ENCODE measurements at regions not wholly inside any gene's neighbourhood (a gene's known extent, or its start where the extent isn't known, plus 50 kb on each side); places are given as distances from the start of the nearest gene placed in this dataset.
A peak's percentile ranks its signal among the peaks of the same experiment; 100 is the strongest.

GRCh38 chr16:86048882-86049585 lies 150.1 kb downstream of the IRF8 start:
- H3K79me1 ChIP-seq (ENCODE audit: low read depth, low read length): no peaks in the 10 kb centered on the region
- no peak overlapping the region for H3K27ac ChIP-seq (replicated peaks; ENCODE audit: low read length)
- DNase-seq (ENCODE audit: low spot score): no peak
- H2BK120ac ChIP-seq (ENCODE audit: low read depth, low read length): no peak overlapping the region
- WGBS, 2 donors (ENCODE audit: extremely low coverage in 2 of 2, insufficient read length in 2 of 2, insufficient replicate concordance in 1 of 2): no CpG with 5 or more reads among the region's 11 CpGs
- peak overlapping the region; percentile 48 for H2BK12ac ChIP-seq (ENCODE audit: low read length)
- H2BK15ac ChIP-seq (ENCODE audit: low read length): no peak overlapping the region
- H3K4me2 ChIP-seq (ENCODE audit: insufficient read depth, low read length, poor library complexity, severe bottlenecking): no peak overlapping the region
- no peak overlapping the region for H3K23ac ChIP-seq (ENCODE audit: low read depth, low read length, poor library complexity)
- H3K9ac ChIP-seq (ENCODE audit: low read depth, low read length, poor library complexity): no peak overlapping the region
- no peak overlapping the region for H2BK5ac ChIP-seq (ENCODE audit: low read length)
- no peak overlapping the region for H4K8ac ChIP-seq (ENCODE audit: low read depth, low read length)
- no peak overlapping the region for H3K4ac ChIP-seq (ENCODE audit: low read length)
- H3K14ac ChIP-seq (ENCODE audit: low read length): no peak overlapping the region
- no peaks in the 10 kb centered on the region for H3K36me3 ChIP-seq (replicated peaks in 1 of 2; ENCODE audit: control insufficient read depth in 2 of 2, insufficient read depth in 2 of 2, low read length in 2 of 2)
- peaks cover 0 to 45% (median 0%) of the 10 kb centered on the region in 3 experiments for H3K27me3 ChIP-seq (ENCODE audit: control insufficient read depth in 3 of 3, insufficient read depth in 3 of 3, low read depth in 1 of 3, low read length in 3 of 3)
- no peak overlapping the region for H3K4me3 ChIP-seq (ENCODE audit: low read length in 2 of 2)
- H3K4me1 ChIP-seq (ENCODE audit: control insufficient read depth in 2 of 2, insufficient read depth in 1 of 2, low read depth in 1 of 2, low read length in 2 of 2): peaks cover 0 to 7% of the 10 kb centered on the region in 2 donors
- H3K18ac ChIP-seq (ENCODE audit: low read length): no peak overlapping the region
- H2AFZ ChIP-seq (ENCODE audit: low read length): no peak overlapping the region
- H2AK5ac ChIP-seq (ENCODE audit: low read depth, low read length): peak overlapping the region; percentile 11
- no peaks in the 10 kb centered on the region for H3K9me3 ChIP-seq (replicated peaks in 1 of 2; ENCODE audit: control insufficient read depth in 2 of 2, insufficient read depth in 1 of 2, low read depth in 1 of 2, low read length in 2 of 2)
- no peak overlapping the region for H4K91ac ChIP-seq (ENCODE audit: low read depth, low read length, poor library complexity)

- H3K27me3 ChIP-seq (ENCODE audit: control insufficient read depth in 3 of 3, insufficient read depth in 3 of 3, low read depth in 1 of 3, low read length in 3 of 3): peaks cover 0 to 45% (median 0%) of the 10 kb centered on the region in 3 experiments
- H3K9me3 ChIP-seq (replicated peaks in 1 of 2; ENCODE audit: control insufficient read depth in 2 of 2, insufficient read depth in 1 of 2, low read depth in 1 of 2, low read length in 2 of 2): no peaks in the 10 kb centered on the region
- H4K91ac ChIP-seq (ENCODE audit: low read depth, low read length, poor library complexity): no peak overlapping the region
- H3K14ac ChIP-seq (ENCODE audit: low read length): no peak overlapping the region
- no peaks in the 10 kb centered on the region for H3K79me1 ChIP-seq (ENCODE audit: low read depth, low read length)
- H3K36me3 ChIP-seq (replicated peaks in 1 of 2; ENCODE audit: control insufficient read depth in 2 of 2, insufficient read depth in 2 of 2, low read length in 2 of 2): no peaks in the 10 kb centered on the region
- no peak overlapping the region for H3K4me3 ChIP-seq (ENCODE audit: low read length in 2 of 2)
- H2BK5ac ChIP-seq (ENCODE audit: low read length): no peak overlapping the region
- H4K8ac ChIP-seq (ENCODE audit: low read depth, low read length): no peak overlapping the region
- H3K23ac ChIP-seq (ENCODE audit: low read depth, low read length, poor library complexity): no peak overlapping the region
- H2BK120ac ChIP-seq (ENCODE audit: low read depth, low read length): no peak overlapping the region
- H3K4me2 ChIP-seq (ENCODE audit: insufficient read depth, low read length, poor library complexity, severe bottlenecking): no peak overlapping the region
- DNase-seq (ENCODE audit: low spot score): no peak
- H3K9ac ChIP-seq (ENCODE audit: low read depth, low read length, poor library complexity): no peak overlapping the region
- no peak overlapping the region for H3K4ac ChIP-seq (ENCODE audit: low read length)
- H3K18ac ChIP-seq (ENCODE audit: low read length): no peak overlapping the region
- no peak overlapping the region for H3K27ac ChIP-seq (replicated peaks; ENCODE audit: low read length)
- no peak overlapping the region for H2BK12ac ChIP-seq (ENCODE audit: low read length)
- peaks cover 0 to 7% of the 10 kb centered on the region in 2 donors for H3K4me1 ChIP-seq (ENCODE audit: control insufficient read depth in 2 of 2, insufficient read depth in 1 of 2, low read depth in 1 of 2, low read length in 2 of 2)
- peak overlapping the region; percentile 11 for H2AK5ac ChIP-seq (ENCODE audit: low read depth, low read length)
- H2BK15ac ChIP-seq (ENCODE audit: low read length): no peak overlapping the region
- WGBS, 2 donors (ENCODE audit: extremely low coverage in 2 of 2, insufficient read length in 2 of 2, insufficient replicate concordance in 1 of 2): no CpG with 5 or more reads among the region's 10 CpGs
- no peak overlapping the region for H2AFZ ChIP-seq (ENCODE audit: low read length)
Observed at GRCh38 chr16:86049641-86050040, 150.7 kb downstream of the IRF8 start.

GRCh38 chr16:86050111-86050510 lies 151.1 kb downstream of the IRF8 start:
- peaks cover 0 to 7% of the 10 kb centered on the region in 2 donors for H3K4me1 ChIP-seq (ENCODE audit: control insufficient read depth in 2 of 2, insufficient read depth in 1 of 2, low read depth in 1 of 2, low read length in 2 of 2)
- WGBS, 2 donors (ENCODE audit: extremely low coverage in 2 of 2, insufficient read length in 2 of 2, insufficient replicate concordance in 1 of 2): no CpG with 5 or more reads among the region's 8 CpGs
- no peak overlapping the region for H3K18ac ChIP-seq (ENCODE audit: low read length)

GRCh38 chr16:86050591-86051367 lies 151.8 kb downstream of the IRF8 start:
- no peak overlapping the region for H3K23ac ChIP-seq (ENCODE audit: low read depth, low read length, poor library complexity)
- no peaks in the 10 kb centered on the region for H3K79me1 ChIP-seq (ENCODE audit: low read depth, low read length)
- no peak overlapping the region for H3K9ac ChIP-seq (ENCODE audit: low read depth, low read length, poor library complexity)
- H2AK5ac ChIP-seq (ENCODE audit: low read depth, low read length): peak overlapping the region; percentile 51
- no peak overlapping the region for H2AFZ ChIP-seq (ENCODE audit: low read length)
- WGBS, 2 donors (ENCODE audit: extremely low coverage in 2 of 2, insufficient read length in 2 of 2, insufficient replicate concordance in 1 of 2): no CpG with 5 or more reads among the region's 18 CpGs
- no peak overlapping the region for H3K14ac ChIP-seq (ENCODE audit: low read length)
- H3K4ac ChIP-seq (ENCODE audit: low read length): no peak overlapping the region
- no peak overlapping the region for H4K91ac ChIP-seq (ENCODE audit: low read depth, low read length, poor library complexity)
- no peak overlapping the region for H2BK15ac ChIP-seq (ENCODE audit: low read length)
- H3K4me3 ChIP-seq (ENCODE audit: low read length in 2 of 2): no peak overlapping the region
- no peak overlapping the region for H2BK12ac ChIP-seq (ENCODE audit: low read length)
- H3K27ac ChIP-seq (replicated peaks; ENCODE audit: low read length): no peak overlapping the region
- no peak for DNase-seq (ENCODE audit: low spot score)
- H3K36me3 ChIP-seq (replicated peaks in 1 of 2; ENCODE audit: control insufficient read depth in 2 of 2, insufficient read depth in 2 of 2, low read length in 2 of 2): no peaks in the 10 kb centered on the region
- no peak overlapping the region for H2BK5ac ChIP-seq (ENCODE audit: low read length)
- H3K4me2 ChIP-seq (ENCODE audit: insufficient read depth, low read length, poor library complexity, severe bottlenecking): no peak overlapping the region
- peaks cover 0 to 44% (median 0%) of the 10 kb centered on the region in 3 experiments for H3K27me3 ChIP-seq (ENCODE audit: control insufficient read depth in 3 of 3, insufficient read depth in 3 of 3, low read depth in 1 of 3, low read length in 3 of 3)
- H3K18ac ChIP-seq (ENCODE audit: low read length): peak overlapping the region; percentile 29
- H2BK120ac ChIP-seq (ENCODE audit: low read depth, low read length): no peak overlapping the region
- no peak overlapping the region for H4K8ac ChIP-seq (ENCODE audit: low read depth, low read length)
- H3K9me3 ChIP-seq (replicated peaks in 1 of 2; ENCODE audit: control insufficient read depth in 2 of 2, insufficient read depth in 1 of 2, low read depth in 1 of 2, low read length in 2 of 2): no peaks in the 10 kb centered on the region
- H3K4me1 ChIP-seq (ENCODE audit: control insufficient read depth in 2 of 2, insufficient read depth in 1 of 2, low read depth in 1 of 2, low read length in 2 of 2): peaks cover 0 to 7% of the 10 kb centered on the region in 2 donors

More at GRCh38 chr16:86050111-86050510, 151.1 kb downstream of the IRF8 start:
- no peak overlapping the region for H2AK5ac ChIP-seq (ENCODE audit: low read depth, low read length)
- H4K91ac ChIP-seq (ENCODE audit: low read depth, low read length, poor library complexity): no peak overlapping the region
- H4K8ac ChIP-seq (ENCODE audit: low read depth, low read length): no peak overlapping the region
- no peak overlapping the region for H3K27ac ChIP-seq (replicated peaks; ENCODE audit: low read length)
- no peak overlapping the region for H2BK15ac ChIP-seq (ENCODE audit: low read length)
- H3K14ac ChIP-seq (ENCODE audit: low read length): no peak overlapping the region
- no peak overlapping the region for H2AFZ ChIP-seq (ENCODE audit: low read length)
- H3K4me2 ChIP-seq (ENCODE audit: insufficient read depth, low read length, poor library complexity, severe bottlenecking): no peak overlapping the region
- DNase-seq (ENCODE audit: low spot score): no peak
- no peak overlapping the region for H2BK12ac ChIP-seq (ENCODE audit: low read length)
- H3K27me3 ChIP-seq (ENCODE audit: control insufficient read depth in 3 of 3, insufficient read depth in 3 of 3, low read depth in 1 of 3, low read length in 3 of 3): peaks cover 0 to 45% (median 0%) of the 10 kb centered on the region in 3 experiments
- no peak overlapping the region for H3K4me3 ChIP-seq (ENCODE audit: low read length in 2 of 2)
- H3K9me3 ChIP-seq (replicated peaks in 1 of 2; ENCODE audit: control insufficient read depth in 2 of 2, insufficient read depth in 1 of 2, low read depth in 1 of 2, low read length in 2 of 2): no peaks in the 10 kb centered on the region
- no peak overlapping the region for H2BK120ac ChIP-seq (ENCODE audit: low read depth, low read length)
- H2BK5ac ChIP-seq (ENCODE audit: low read length): no peak overlapping the region
- H3K36me3 ChIP-seq (replicated peaks in 1 of 2; ENCODE audit: control insufficient read depth in 2 of 2, insufficient read depth in 2 of 2, low read length in 2 of 2): no peaks in the 10 kb centered on the region
- no peak overlapping the region for H3K4ac ChIP-seq (ENCODE audit: low read length)
- no peak overlapping the region for H3K23ac ChIP-seq (ENCODE audit: low read depth, low read length, poor library complexity)
- H3K79me1 ChIP-seq (ENCODE audit: low read depth, low read length): no peaks in the 10 kb centered on the region
- no peak overlapping the region for H3K9ac ChIP-seq (ENCODE audit: low read depth, low read length, poor library complexity)
